Left cardiac atrium (tissue), 4 donors: ENCODE measurements at regions not wholly inside any gene's neighbourhood (a gene's known extent, or its start where the extent isn't known, plus 50 kb on each side); places are given as distances from the start of the nearest gene placed in this dataset.
"Not testable (repeated sequence)": the region's sequence is repeated elsewhere in the genome, so short reads cannot be mapped to it uniquely, and the experiment has no call there.

Experiments used
- ATAC-seq, 2 donors: fragments of 200-7000 bp; cut with Tn5 transposase; one replicate each; pipeline ENCODE4 v1.9.1; 2020; ENCODE audit warnings: mild to moderate bottlenecking in 2 of 2, moderate library complexity in 2 of 2
- DNase-seq: peaks from one replicate; pipeline ENCODE4 v3.0.0-alpha.2; 2020
- intact Hi-C, 2 donors: fragments of 100-400 bp; cut with DNase I; formaldehyde crosslinking; loops; one replicate each; pipeline versions ENCODE4 v1.14.1 to v1.15.1; 2022 to 2023
- donor health status: DM: no; HTN: yes; CAD: no.
- donor health status: DM: no; HTN: yes; CAD: no; lungs with severe emphysema.
- donor health status: DM: yes; HTN: yes; CAD: no.
- donor health status: Dilated cardiomyopathy.

DNA sequence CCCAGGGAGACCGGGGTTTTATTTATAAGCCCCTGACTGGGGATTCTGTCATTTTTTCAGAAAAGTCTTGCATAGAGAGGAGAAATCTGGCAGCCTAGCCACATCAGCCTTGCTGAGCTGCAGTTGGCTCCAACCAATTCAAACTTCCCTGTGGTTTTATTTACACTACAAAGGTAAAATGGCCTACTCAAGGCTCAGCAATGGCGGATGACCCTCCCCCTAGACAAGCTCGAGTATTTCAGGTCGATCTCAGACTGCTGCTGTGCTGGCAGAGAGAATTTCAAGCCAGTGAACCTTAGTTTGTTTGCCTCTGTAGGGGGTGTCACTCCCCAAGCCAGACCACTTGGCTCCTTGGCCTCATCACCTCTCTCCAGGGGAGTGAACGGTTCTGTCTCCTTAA, 52.9 kb downstream of the CDY2A start:
- ATAC-seq, intact Hi-C loops, DNase-seq: not testable (repeated sequence)

DNA sequence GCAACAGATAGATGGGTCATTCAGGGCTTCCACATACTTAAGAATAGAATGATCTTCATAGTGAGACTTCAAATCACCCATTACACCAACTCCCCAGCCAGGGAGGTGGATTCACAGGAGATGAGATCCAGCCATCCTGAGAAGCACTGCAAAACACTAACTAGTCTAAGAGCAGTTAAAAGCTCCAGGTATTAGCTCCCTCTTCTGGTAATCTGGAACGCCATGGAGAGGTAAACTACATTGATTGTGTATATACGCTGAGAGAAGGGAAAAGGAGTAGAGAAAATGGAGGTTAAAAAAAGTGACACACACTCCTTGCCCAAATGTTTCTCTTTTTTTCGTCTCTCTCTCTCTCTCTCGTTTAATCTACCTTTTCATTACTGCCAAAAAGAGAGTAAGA, 60.3 kb downstream of the CDY2A start:
- ATAC-seq, DNase-seq, intact Hi-C loops: not testable (repeated sequence)

DNA sequence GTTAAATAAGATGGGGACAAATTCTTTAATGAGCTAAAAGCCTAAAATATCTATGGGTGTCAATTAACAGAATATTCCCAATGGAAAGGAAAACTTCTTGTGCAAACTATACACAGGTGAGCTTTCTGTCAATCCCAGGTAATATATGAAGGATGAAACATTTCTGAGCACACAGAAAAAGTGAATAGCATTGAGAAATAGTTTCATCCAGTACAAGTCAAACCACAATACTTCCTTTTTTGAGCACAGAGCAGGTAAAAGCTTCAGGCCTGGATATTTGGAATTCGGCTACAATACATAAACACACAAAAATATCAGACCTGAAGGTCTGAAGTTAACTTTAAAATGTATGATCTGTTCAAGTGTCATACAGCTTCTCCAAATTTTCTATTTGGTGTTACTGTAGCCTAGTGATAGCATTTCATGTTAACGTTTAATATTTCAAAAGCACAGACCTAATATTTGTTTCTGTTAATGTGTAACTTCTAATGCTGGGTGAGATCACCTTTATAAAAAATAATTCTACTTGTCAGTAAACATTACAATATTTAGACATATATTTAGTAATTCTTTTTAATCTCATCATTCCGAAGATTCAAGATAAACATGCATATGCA, 60.9 kb downstream of the CDY2A start:
- DNase-seq, ATAC-seq, intact Hi-C loops: not testable (repeated sequence)

DNA sequence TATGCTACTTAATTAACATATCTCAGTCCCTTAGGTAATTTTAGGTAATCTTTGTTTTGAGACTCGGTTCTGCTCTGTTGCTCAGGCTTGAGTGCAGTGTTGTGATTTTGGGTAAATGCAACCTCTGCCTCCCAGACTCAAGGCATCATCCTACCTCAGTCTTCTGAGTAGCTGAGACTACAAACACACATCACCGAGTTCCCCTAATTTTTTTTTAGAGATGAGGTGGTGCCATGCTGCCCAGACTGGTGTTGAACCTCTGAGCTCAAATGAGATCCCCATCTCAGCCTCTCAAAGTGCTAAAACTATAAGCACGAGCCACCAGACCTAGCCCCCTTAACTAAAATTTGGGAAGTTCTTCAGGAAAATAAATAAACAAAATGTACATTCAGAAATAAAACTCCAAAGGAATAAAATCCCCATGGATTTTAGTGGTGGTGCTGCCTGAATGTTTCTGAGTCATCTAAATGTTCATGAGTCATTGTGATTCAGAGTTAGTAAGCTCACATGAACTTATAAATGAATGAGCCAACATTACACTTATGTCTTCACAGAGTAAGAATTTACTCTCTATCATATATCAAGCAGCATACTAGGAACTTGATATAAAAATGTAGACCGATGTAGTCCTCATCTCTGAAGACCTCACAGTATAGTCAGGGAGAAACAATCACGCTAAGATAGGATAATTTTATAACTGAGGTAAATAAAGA, 62.5 kb downstream of the CDY2A start:
- ATAC-seq = peak in 1 of 2 donors; percentile 79
- DNase-seq, intact Hi-C loops: not testable (repeated sequence)

DNA sequence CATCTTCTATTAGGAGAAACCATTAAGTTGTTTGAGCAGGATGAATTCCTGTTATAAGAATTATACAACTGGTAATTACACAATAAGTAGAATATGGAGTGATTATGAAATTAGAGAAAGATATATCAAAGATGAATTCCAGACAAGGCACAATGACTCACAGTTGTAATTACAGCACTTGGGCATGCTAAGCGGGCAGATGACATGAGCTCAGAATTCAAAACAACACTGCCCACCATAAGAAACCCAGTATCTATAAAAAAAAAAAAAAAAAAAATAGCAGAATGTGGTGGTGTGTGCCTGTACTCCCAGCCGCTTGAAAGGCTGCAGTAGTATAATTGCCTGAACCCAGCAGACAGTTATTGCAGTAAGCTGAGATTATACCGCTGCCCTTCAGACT, 67.4 kb downstream of the CDY2A start:
- ATAC-seq, intact Hi-C loops: not testable (repeated sequence)

DNA sequence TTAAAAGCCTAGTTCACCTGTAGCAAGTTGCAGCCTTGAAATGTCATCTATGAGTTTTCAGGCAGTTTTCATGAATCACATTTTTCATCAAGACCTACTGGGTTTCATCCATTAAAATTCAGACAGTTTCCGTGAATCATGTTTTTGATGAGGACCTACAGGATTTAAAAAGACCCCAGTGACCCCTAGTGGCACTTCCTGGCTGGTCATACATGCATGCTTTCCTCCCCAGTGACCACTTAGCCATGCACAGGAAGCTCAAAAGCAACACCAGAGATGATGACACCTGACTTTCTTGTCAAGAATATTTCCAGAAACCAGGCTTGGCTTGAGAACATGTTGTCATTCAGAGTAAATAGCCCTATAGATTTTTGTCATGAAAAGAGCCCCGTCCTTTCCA, 80.1 kb downstream of the CDY2A start:
- intact Hi-C loops, ATAC-seq, DNase-seq: not testable (repeated sequence)

More for the DNA sequence above, 67.4 kb downstream of the CDY2A start:
- not testable (repeated sequence) for DNase-seq

DNA sequence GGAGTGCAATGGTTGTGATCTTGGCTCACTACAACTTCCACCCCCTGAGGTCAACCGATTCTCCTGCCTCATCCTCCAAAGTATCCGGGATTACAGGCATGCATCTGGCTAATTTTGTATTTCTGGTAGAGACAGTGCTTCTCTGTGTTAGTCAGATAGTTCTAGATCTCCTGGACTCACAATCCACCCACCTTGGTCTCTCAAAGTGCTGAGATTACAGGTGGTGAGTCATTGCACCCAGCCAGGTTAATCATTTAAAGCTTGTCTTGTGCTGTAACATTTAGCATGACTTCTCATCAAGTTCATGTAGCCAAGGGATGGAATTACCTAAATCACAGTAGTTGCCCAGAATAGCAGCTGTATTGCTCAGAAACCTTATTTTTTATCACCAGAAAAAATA, 92.8 kb downstream of the CDY2A start:
- DNase-seq, intact Hi-C loops: not testable (repeated sequence)
- peak in 1 of 2 donors; percentile 15 for ATAC-seq

DNA sequence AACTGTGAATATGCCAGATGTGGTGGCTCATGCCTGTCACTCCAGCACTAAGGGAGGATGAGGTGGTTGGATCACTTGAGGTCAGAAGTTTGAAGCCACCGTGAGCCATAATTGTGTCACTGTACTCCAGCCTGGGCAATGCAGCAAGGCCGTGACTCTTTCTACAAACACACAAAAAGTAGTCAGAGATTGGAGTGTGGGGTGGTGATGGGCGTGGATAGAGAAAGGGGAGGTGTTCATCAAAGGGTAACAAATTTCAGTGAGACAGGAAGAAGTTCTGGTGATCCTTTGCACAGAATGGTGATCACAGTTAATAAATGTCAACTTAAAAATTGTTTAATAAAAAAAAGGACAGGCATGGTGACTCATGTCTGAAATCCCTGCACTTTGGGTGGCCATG, 112.1 kb downstream of the CDY2A start:
- DNase-seq, intact Hi-C loops, ATAC-seq: not testable (repeated sequence)

DNA sequence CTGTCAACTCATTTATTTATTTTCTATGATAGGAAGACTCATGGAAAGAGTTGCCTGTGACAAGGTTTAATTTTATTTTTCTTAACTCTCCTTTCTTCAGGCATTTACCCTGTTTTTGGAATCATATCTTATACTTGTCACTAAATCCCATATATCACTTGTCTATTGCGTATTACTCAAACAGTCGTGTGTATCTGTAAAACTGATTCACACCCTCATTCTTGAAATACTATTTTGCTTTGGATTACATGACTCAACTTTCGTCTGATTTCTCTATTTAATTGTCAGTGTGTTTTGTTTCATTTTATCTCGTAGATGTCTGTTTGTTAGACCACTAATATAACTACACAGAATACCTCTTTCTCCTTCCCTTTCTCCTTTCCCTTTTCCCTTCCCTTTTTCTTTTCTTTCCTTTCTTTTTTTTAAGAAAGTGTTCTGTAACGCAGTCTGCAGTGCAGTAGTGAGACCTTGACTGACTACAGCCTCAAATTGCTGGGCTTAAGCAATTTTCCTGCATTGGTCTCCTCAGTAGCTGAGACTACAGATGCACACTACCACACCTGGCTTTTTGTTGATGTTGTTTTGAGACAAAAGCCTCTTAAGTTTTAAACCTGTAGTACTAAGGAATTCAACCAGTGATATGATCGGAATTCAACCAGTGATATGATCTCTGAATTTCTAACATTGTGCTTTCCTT, 113.9 kb downstream of the CDY2A start:
- intact Hi-C loops, DNase-seq, ATAC-seq: not testable (repeated sequence)

DNA sequence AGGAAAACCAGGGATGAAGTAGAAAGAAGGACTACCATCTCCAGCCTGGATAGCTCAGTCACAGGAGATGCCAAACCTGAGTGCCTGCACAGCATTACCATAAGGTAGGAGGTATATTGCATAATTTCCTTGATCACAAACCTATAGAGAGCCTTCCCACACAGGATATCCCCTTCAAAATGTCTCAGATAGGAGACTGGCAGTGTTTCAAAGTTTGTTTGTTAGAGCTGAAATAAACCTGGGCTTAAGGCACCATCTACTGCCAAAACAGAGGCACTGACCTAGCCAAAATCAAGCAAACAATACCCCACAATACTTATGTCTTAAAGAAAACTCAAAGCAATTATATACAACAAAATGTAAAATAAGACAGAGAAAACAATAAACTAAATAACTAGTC, 120.8 kb downstream of the CDY2A start:
- ATAC-seq, intact Hi-C loops, DNase-seq: not testable (repeated sequence)

DNA sequence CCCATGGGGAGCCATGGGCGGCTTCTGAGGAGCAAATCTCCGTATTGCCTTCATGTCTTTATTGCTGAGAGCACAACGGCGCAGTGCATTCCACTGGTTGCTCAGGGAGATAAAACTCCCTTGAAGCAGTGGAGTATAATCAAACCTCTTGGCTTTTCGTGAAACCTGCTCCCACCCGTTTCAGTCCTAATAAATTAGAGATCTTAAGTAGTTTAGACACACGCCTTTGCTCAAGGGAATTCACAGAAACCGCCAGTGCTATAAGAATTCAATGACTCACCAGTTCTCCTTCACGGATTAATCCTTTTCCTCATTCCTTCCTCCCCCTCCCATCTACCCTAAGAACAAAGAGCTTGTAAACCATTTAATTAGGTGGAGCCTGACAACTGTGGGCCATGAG, 127.0 kb downstream of the CDY2A start:
- ATAC-seq, DNase-seq, intact Hi-C loops: not testable (repeated sequence)

DNA sequence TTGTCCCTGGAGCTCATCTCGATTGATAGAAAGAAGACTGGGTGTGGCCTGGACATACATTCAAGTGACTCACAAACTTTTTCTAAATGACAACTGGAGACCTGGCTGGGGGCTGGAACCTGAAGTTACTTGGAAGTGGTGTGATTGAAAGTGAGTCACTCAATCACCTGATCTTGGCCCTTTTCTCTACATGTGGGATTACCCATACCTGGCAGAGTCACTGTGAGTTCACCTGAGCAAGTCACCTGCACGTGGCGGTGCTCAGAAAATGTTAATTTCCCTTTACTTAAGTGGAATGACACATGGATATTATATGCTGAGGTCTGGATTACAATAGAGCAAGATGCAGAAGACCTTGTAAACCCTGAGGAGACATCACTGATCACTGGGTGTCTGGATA, 140.2 kb downstream of the CDY2A start:
- DNase-seq, intact Hi-C loops, ATAC-seq: not testable (repeated sequence)

DNA sequence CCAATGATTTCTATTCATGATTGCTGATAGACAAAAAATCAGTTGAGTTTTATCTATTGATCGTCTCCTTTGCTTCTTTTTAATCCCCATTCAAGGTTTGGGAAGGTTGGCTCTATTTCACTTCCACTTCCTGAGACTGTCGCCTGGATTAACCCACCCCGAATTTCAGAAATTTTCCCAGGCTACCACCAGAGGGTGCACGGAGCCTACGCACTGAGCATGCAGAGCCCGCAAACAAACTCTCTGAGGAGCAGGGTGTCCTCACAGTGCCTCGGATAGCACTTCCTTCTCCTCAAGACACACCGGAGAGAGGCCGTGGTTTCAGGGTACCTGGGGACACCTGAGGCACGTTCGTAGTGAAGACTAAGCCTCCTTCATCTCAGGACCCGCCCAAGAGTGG, 150.5 kb downstream of the CDY2A start:
- ATAC-seq, intact Hi-C loops, DNase-seq: not testable (repeated sequence)

DNA sequence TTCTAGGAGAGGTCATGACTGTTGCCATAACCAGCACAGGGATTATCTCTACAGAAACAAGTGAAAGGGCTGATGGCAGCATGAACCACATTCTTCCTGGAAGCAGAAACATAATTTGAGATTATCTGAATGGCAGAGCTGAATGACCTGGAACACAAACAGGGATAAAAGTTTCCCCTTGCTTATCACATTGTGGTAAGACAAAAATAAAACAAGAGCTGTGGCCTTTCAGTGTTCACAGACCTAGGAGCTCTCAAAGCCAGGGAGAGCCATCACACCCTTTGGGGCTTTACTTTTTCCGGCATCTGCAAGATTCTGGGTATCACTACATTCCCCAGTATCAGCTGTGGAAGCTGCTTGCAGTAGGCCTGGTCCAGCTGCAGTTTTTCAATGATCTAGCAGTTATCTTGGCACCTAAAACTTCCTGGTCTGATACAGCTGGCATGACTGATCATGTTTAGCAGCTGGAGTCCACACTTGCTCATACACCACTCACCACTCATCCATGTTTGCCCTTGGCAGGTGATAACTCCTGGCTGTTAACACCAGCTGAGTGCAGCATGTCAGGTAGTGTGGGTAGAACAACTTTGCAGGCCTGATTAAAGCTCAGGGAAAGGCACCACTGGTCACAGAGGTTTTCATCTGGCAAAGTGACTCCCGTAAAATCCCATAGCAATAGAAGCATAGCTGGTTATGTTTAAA, 163.5 kb downstream of the CDY2A start:
- DNase-seq, ATAC-seq, intact Hi-C loops: not testable (repeated sequence)

DNA sequence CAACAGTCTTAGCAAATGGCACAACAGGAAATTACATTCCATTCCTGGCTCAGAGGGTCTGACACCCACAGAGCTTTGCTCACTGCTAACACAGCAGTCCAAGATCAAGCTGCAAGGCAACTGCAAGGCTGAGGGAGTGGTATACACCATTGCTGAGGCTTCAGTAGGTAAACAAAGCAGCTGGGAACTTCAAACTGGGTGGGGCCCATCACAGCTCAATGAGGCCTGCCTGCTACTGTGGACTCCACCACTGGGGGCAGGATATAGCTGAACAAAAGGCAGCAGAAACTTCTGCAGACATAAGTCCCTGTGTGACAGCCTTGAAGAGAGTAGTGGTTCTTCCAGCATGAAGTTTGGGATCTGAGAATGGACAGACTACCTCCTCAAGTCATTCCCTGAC, 212.0 kb downstream of the CDY2A start:
- intact Hi-C loops, DNase-seq, ATAC-seq: not testable (repeated sequence)

DNA sequence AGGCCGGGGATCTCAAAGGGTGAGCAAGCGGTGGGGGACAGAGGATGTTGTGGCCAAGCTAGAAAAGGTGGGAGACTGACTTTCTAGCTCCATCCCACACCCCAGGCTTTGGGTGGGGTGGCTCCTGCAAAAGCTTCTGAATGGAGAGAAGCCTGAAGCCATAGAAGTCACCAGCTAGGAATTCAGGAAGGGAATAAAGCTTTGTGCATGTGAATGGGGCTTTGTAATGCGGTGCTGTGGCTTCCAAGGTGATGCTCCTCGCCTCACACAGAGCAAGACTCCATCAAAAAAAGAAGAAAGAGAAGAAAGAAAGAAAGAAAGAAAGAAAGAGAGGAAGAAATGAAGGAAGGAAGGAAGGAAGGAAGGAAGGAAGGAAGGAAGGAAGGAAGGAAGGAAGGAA, 237.0 kb downstream of the CDY2A start:
- DNase-seq, ATAC-seq, intact Hi-C loops: not testable (repeated sequence)

DNA sequence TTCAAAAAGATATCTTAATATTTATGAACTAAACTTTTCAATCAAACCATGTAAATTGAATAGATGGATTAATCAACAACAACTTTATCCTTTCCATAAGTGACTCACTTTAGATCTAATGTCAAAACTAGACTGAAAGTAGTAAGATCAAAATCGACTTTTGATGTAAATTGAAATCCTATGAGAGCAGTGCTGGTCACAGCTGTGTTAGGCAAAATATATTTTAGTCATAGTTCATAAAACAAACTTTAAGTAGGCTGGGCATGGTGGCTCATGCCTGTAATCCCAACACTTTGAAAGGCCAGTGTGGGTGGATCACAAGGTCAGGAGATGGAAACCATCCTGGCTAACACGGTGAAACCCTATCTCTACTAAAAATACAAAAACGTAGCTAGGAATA, 245.5 kb downstream of the CDY2A start:
- intact Hi-C loops, DNase-seq, ATAC-seq: not testable (repeated sequence)

DNA sequence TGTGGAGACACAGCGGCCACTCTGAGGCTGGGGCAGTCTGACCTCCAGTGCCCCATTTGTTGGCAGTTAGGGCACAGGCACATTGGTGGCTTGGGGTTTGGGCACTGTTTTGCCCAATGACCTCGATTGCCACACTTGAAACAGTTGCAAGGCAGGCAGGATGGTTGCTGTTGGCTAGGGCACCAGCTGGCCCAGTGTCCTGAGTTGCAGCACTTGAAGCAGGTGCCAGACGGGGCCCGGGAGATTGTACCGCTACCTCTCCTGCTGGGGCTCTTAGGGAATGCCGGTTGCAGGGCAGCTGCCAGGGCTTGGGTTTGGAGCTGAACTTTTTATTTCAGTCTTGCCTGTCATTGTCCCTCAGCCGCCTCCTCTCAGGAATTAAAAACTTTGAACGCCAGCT, 252.2 kb upstream of the HSFY1 start:
- DNase-seq, intact Hi-C loops, ATAC-seq: not testable (repeated sequence)

DNA sequence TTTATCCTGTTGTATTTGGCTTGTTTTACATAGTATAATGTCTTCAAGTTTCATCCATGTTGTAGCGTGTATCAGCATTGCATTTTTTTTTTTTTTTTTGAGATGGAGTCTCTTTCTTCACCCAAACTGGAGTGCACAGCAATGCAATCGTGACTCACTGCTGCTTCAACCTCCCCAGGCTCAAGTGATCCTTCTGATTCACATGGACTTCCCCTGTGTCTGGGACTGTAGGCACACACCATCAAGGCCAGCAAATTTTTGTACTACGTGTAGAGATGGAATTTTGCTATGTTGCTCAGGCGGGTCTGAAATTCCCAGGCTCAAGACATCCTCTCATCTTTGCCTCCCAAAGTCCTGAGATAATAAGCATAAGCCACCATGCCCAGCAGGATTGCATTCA, 248.1 kb upstream of the HSFY1 start:
- DNase-seq, intact Hi-C loops, ATAC-seq: not testable (repeated sequence)
